HL-60 (cell line): ENCODE measurements at regions not wholly inside any gene's neighbourhood (a gene's known extent, or its start where the extent isn't known, plus 50 kb on each side); places are given as distances from the start of the nearest gene placed in this dataset.

ENCODE experiments used
- CTCF ChIP-seq: IDR thresholded peaks from one replicate; pipeline ENCODE4 v1.5.1; 2011; ENCODE audit warnings: low read length, control low read depth, inconsistent platforms; ENCODE audit not compliant: insufficient read depth
- POLR2AphosphoS5 ChIP-seq: IDR thresholded peaks from 2 replicates; pipeline ENCODE4 v1.6.1; 2012; ENCODE audit warnings: low read depth

DNA sequence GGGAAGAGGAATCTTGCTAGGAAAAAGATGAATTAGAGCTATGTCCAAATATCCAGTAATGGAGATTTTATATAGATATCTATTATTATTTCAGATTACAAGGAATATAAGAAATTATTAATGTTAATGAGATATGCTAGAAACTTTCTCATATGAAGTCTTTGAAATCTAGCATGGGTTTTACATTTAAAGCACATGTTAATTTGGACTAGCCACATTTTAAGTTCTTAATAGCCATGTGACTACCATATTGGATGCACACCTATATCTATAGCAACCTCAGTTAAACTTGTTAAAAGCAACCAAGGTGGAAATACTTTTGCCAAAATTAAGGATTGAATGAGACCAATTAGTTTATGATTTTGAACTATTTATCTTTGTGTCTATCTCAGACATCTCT is 86.7 kb upstream of the CNTNAP4 start:
- no peak for TF ChIP-seq POLR2AphosphoS5
- TF ChIP-seq CTCF = no peak
